ENCODE measurements at regions not wholly inside any gene's neighbourhood (a gene's known extent, or its start where the extent isn't known, plus 50 kb on each side); places are given as distances from the start of the nearest gene placed in this dataset.
"Not testable (repeated sequence)": the region's sequence is repeated elsewhere in the genome, so short reads cannot be mapped to it uniquely, and the experiment has no call there.

DNA sequence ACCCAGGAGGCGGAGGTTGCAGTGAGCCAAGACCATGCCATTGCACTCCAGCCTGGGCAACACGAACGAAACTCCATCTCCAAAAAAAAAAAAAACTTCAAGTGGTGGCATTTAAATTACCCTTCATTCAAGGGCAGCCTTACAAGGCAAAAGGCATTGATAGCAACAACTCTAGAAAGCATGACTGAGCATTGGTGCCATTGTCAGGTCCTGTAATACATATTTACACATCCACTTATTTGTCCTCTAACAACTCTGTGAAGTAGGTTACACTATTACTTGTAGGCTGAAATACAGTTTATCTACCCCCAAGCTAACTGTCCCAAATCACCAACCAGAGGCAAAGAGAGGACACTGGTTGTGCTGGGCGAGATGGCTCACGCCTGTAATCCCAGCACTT, 52.7 kb upstream of the LARP1 start:
- DNase-seq (ENCODE audit: low read depth in 2 of 2): no peak

DNA sequence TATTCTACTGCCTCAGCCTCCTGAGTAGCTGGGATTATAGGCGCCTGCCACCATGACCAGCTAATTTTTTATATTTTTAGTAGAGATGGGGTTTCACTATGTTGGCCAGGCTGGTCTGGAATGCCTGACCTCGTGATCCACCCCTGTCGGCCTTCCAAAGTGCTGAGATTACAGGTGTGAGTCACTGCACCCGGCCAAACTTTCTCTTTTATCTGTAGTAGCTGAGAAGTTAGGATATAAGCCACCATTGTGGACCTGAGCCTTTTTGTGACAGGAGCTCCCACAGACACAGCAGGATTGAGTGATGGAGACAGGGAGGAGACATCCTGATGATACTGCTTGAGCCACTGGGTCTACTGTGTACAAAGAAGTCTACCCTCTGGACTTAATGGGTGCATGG, 53.5 kb upstream of the LARP1 start:
- not testable (repeated sequence) for DNase-seq (ENCODE audit: low read depth in 2 of 2)

DNA sequence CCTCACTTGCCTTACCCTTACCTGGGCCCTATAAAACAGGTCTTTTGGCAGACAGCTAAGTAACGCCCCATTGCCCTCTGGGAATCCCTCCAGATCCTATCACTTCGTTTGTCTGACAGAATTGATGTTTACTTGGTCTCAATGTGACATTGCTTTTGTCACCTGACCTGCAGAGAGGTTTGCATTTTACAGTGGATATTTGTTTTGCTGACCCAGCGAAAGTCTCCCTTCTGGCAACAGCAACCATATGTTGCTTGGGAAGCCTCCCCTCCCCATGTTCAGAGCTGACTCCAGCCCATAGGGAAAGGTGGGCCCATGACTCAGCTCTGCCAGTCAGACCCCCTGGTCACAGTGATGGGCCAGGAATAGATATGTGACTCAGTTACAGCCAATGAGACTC, 54.0 kb upstream of the LARP1 start:
- no peak for DNase-seq (ENCODE audit: low read depth in 2 of 2)

DNA sequence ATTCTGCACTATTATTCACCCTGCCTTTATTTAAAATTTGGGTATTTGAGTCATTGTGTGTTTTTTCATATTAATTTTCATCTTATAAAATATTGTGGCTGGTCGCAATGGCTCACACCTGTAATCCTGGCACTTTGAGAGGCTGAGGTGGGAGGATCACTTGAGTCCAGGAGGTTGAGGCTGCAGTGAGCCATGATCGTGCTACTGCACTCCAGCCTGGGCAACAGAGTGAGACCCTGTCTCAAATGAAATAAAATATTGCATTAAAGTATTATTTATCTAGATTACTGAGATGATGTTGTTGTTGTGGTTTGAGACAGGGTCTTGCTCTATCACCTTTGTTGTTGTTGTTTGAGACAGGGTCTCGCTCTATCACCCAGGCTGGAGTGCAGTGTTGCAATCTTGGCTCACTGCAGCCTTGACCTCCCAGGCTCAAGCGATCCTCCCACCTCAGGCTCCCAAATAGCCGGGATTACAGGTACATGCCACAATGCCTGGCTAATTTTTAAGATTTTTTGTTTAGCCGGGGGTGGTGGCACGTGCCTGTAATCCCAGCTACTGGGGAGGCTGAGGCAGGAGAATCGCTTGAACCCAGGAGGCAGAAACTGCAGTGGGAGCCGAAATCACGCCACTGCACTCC, 54.8 kb upstream of the LARP1 start:
- DNase-seq (ENCODE audit: low read depth in 2 of 2): not testable (repeated sequence)

DNA sequence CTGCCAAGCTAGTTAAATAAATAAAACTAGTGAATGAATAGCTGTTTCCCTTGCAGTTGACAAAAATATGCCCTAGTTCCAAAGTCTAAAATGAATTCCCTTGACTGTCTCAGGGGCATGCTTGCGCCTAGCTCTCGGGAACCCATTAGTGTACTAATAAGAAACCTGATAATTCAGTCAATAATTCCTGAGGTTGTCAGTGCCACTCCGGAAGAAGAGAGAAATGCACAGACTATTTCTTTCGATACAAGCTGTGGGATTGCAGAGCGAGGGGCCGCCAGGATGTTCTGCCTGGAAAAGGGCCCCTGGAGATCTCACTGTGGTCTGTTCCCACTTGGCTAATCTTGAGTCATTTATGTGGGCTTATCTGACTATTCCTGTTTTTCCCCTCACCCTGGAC, 56.4 kb upstream of the LARP1 start:
- DNase-seq (ENCODE audit: low read depth in 2 of 2): no peak

DNA sequence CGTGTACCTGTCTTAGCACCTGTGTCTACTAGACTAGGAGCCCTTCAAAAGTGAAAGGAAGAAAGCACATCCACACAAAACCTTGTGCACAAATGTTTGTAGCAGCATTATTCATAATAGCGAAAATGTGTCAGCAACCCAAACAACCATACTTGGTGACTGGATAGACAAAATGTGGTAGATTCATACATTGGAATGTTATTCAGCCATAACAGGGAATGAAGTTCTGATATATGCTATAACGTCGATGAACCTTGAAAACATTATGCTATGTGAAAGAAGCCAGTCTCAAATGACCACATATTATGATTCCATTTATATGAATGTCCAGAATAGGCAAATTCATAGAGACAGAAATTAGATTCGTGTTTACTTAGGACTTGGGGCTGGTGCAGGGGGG, 57.8 kb upstream of the LARP1 start:
- no peak for DNase-seq (ENCODE audit: low read depth in 2 of 2)

DNA sequence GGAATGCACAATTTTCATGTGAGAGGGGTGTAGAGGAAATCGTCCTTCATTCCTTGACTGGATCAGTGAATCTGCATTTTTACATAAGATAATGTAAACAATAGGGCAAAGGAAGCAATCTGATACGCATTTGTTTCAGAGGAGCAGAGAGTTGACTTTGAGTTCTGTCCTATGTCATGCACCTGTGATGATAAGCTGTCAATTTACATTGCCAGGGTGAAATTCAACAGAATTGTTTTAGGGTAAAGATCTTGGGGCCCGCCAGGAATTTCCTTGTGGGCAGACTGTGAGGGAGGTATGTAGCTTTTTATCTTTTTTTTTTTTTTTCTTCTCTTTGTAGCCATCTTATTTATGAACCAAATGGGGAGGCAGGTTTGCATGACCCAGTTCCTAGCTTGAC, 58.3 kb upstream of the LARP1 start:
- no peak for DNase-seq (ENCODE audit: low read depth in 2 of 2)

DNA sequence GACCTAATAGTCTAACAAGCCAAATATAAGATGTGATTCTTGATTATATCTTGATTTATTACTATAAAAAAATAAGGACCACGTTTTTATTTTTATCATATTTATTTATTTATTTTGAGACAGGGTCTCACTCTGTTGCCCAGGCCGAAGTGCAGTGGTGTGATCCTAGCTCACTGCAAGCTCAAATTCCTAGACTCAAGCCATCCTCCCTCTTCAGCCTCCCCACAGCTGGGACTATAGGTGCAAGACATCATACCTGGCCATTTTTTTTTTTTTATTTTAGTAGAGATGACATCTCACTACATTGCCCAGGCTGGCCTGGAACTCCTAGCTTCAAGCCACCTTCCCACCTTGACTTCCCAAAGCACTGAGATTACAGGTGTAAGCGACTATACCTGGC, 61.0 kb upstream of the LARP1 start:
- no peak for DNase-seq (ENCODE audit: low read depth in 2 of 2)

DNA sequence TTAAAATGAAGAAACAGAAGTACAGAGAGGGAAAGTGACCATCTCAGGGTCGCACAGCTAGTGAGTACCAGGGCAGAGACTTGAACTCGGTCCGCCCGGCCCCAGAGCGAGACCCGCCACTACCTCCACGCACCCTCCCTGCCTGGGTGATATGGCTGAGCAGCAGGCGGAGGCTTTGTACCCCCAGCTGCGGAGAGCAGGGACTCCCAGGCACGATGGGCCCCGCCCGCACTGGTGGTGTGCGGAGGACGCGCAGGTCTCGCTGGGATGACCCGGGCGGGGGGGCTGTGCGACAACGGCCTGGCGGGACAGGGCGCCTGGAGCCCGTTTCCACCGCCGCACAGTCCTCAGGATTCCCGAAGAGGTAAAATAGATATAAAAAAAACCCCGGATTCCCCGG, 64.7 kb upstream of the LARP1 start:
- DNase-seq (ENCODE audit: low read depth in 2 of 2): no peak

DNA sequence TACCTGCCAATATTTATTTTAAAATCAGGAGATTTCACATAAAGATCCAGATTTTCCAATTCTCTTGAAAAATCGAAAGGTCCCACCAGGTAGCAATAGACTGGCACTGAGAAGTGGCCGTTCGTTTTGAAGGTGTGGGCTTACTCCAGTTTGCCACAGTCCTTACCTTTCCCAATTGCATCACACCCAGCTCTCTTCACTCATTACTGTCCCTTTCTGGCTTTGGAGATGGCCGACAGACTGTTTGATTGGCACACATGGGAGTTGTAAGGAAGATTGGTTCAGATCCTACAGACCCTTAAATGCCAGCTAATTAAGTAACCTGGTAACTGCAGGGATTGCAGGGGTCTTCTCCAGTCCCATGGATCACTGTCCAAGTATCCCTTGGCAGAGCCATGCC, 68.7 kb upstream of the LARP1 start:
- DNase-seq (ENCODE audit: low read depth in 2 of 2): no peak

DNA sequence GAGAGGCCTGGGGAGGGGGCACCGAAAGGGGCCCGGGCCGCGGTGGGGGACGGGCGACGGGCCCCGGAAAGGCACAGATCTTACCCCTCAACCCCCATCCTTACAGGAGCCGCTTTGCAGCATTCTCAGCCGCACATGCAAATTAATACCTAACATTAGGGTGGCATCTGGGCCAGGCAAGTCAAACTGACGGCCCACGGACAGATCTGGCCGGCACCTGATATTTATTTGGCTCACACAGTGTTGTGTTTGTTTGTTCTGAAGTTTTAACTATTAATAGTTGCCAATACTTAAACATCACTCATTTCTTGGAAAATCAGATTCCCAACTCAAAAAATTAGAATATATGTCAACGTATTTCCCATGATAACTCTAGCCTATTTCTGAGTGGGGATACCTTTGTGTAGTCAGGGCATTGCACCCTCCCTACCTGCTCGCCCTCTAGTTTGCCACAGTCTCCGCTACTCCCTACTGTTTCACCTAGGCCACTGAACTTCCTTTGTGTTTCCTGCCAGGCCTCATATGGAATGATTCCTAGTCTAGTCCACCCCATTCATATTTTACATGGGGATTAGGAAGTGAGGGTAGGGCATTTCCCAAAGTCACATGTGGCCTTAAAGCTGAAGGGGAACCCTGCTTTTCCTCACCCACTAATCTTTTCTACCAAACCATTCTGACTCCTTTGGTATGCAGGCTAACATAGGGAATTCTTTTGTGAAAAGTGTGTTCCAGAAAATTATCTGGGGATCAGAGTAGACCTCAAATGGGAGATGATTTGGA, 71.9 kb upstream of the LARP1 start:
- DNase-seq (ENCODE audit: low read depth in 2 of 2): no peak

DNA sequence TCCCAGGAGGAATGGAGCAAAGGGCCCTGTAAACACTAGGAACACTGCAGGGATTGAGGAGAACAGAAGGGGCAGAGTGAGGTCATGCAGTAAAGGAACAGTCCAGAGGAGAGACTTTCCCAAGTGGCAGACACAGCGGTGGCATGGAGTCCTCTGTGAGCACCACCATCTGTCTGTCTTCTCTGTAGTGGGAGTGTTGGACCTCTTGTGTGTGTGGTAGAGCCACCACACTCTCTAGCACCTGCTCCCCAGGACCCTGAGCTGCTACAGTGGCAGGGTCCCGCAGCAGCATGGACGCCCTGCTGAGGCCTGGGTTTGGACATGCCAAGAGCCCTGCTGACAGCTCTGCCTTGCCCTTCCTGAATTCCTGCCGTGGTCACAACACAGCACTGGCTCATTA, 75.7 kb upstream of the LARP1 start:
- no peak for DNase-seq (ENCODE audit: low read depth in 2 of 2)

DNA sequence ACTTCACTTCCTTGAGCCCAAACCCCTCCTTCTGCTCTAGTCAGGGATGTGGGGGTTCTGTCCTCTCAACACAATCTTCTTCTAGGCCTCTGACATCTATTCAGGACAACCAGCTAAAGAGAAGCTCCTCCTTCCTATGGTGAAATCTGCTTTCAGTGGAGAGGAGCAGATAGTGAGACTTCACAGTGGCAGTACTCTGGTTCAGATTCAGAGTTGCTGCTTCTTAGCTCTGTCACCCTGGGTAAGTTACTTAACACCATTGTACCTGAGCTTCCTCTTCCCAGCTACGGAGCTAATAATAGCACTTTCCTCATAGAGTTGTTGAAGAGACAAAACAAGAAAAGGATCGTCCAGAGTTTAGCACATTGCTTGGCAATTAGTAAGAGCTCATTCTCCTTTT, 77.3 kb upstream of the LARP1 start:
- DNase-seq (ENCODE audit: low read depth in 2 of 2): no peak

DNA sequence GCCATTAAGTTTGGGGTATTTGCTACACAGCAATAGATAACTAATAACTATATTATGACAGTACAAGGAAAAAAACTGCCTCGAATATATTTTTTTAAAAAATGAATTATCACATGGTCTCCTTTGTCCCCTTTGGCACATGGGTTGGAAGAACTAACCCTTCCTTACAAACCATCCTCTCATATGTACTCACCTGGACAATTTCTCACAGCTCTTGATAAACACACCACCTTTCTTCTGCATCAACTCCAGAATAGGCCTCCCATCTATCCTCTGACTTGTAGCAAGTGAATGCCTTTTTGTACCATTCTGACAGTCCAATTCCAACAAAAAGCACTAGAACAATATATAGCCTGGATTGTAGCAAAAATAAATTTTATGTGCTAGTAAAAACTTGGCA, 78.7 kb upstream of the LARP1 start:
- DNase-seq (ENCODE audit: low read depth in 2 of 2): no peak

DNA sequence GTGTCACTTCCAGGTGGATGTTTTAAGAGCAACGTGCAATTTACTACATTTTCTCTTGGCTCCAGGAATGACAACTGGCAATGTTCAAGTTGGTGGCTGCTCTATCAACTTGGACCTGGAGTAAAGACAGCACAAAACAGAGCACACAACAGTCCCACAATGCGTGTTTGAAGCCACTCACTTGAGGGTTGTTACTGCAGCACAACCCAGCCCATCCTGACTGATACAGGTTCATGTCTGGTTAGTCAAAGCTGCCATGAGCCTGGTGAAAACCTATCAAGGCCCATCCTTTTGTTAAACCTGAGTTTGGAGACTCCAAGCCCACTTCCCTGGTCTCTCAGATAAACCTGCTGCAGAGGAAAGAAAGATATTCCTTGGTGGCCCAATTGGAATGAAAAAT, 81.1 kb upstream of the LARP1 start:
- no peak for DNase-seq (ENCODE audit: low read depth in 2 of 2)

DNA sequence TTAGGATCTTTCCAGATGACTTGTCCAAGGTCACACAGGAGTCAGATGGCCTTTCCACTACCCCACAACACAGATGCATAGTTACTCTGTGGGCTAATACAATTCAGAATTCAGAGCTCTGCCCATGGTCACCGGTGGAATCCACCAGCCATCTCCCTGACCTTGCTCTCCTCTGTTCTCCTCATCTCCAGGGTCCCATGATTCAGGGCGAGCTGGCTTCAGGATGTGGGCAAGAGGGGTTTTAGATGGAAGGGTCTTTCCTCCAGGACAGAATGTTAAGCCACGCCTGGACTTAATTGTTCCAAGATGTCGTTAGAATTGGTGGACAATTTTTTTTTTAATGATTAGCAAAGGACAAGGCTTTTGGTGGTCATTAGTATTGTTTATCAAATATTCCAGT, 81.7 kb upstream of the LARP1 start:
- DNase-seq (ENCODE audit: low read depth in 2 of 2): no peak

DNA sequence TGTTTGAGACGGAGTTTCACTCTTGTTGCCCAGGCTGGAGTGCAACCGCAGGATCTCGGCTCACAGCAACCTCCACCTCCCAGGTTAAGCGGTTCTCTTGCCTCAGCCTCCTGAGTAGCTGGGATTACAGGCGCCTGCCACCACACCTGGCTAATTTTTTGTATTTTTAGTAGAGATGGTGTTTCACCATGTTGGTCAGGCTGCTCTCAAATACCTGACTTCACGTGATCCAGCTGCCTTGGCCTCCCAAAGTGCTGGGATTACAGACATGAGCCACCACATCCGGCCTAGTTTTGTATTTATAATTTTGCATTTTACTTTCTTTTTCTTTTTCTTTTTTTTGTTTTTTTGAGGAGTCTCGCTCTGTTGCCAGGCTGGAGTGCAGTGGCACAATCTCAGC, 85.3 kb upstream of the LARP1 start:
- not testable (repeated sequence) for DNase-seq (ENCODE audit: low read depth in 2 of 2)

DNA sequence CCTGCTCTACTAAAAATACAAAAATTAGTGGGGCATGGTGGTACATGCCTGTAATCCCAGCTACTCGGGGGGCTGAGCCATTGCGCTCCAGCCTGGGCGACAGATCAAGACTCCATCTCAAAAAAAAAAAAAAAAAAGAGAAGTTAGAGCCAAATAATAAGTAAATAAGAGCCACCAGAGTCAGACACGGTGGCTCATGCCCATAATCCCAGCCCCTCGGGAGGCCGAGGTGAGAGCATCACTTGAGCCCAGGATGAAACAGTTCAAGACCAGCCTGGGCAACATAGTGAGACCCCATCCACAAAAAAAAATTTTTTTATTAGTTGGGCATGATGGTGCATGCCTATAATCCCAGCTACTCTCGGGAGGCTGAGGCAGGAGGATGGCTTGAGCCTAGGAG, 85.8 kb upstream of the LARP1 start:
- DNase-seq (ENCODE audit: low read depth in 2 of 2): no peak

DNA sequence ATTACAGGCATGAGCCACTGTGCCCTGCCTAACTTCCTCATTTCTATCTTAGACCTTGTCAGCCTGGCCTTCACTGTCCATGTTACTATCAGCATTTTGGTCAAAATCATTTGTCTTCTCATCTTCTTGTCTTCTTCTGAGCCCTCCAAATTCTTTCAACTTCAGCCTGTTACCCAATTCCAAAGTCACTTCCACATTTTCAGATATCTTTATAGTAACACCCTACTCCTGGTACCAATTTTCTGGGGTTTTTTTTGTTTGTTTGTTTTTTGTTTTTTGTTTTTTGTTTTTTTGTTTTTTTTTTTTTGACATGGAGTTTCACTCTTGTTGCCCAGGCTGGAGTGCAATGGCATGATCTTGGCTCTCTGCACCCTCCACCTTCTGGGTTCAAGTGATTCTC, 90.3 kb upstream of the LARP1 start:
- no peak for DNase-seq (ENCODE audit: low read depth in 2 of 2)

DNA sequence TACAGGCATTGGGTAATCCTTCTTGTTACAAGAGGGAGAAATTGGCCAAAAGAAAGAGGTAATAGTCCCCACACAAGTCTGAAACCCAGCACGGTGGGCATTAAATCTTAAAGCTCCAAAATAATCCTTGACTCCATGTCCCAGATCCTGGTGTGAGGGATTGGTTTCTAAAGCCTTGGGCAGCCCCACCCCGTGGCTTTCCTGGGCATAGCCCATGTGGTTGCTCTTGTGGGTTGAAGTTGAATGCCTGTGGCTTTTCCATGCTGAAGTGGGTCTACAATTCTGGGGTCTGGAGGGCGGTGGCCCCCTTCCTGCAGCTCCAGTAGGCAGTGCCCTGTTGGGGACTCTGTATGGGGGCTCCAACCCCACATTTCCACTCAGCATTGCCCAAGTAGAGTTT, 91.8 kb upstream of the LARP1 start:
- DNase-seq (ENCODE audit: low read depth in 2 of 2): no peak

DNA sequence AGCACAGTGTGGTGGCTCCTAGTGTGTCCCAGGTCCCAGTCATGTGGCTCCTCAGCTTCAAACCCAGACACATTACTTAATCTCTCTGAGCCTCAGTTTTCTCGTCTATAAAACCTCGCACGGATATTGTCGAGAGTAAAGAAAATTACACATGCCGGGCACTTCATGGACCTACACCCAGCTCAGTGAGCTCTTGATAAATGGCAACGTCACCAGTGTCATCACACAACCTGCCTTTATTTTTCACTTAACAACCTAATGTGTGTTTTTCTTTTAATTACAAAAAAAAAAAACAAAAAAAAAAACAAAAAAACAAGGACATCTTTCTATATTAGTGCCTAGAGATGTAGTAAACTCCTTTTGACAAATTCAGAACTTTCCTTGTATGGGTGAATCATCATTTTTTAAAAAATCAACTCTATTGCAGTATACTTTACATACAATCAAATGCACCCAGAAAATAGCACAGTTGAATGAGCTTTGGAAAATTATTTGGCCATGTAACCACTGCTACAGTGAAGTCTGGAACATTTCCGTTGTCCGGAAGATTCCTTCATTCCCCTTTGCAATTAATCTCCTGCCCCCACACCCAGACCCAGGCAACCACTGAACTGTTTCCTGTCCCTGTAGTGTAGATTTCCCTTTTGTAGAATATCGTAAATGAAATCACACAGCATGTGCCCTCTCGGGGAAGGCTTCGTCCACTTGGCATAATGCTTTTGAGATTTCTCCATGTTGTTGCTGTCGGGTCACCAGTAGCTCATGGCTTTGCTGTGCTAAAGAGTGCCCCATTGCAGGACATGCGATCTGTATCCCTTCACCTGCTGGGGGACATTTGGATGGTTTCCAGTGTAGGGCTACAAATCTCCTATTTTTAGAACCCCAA, 100.4 kb upstream of the LARP1 start:
- DNase-seq (ENCODE audit: low read depth in 2 of 2): no peak

DNA sequence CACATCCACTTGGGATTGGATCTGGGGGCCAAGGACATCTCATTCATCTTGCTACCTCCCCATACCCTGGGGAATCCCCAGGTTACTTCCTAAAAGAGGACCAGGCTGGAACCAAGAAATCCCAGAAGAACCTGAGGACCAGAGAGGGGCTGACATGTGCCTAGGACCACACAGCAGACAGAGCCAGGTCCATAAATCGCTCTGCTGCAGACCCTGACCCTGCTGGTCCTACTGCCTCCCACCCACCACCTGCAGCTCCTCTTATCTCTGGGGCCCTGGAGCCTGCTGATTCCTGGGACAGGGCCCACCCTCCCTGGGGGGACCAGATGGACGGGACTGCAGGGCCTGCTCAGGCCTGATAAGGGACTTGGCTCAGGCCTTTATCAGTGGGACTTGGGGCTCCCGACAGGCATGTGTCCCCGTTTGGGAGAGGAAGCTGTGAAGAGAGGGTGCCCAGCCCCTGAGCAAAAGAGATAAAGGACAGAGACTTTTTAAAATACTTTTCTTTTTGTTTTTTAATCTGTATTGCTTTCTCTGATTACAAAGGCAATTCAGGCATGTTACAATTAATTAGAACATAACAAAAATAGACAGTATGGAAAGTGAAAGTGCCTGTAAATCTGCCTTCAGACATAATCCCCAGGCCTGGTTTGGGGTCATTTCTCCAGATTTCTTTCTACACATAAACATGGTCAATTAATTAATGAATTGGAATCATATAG, 101.3 kb upstream of the LARP1 start:
- no peak for DNase-seq (ENCODE audit: low read depth in 2 of 2)
